ENCODE measurements at regions not wholly inside any gene's neighbourhood (a gene's known extent, or its start where the extent isn't known, plus 50 kb on each side); places are given as distances from the start of the nearest gene placed in this dataset.

GRCh38 chr4:116531026-116531425 is 554.4 kb downstream of the TRAM1L1 start:
- TF ChIP-seq CTCF (IDR thresholded peaks at IDR 0.05) (no peak), EP300 (IDR thresholded peaks at IDR 0.05) (no peak)

Measured in tibial nerve (tissue), 4 donors.